Smooth muscle cell (in vitro differentiated cells): ENCODE measurements at regions not wholly inside any gene's neighbourhood (a gene's known extent, or its start where the extent isn't known, plus 50 kb on each side); places are given as distances from the start of the nearest gene placed in this dataset.

Experiments
- DNase-seq: peaks from one replicate; lab custom pipeline; 2025; ENCODE audit not compliant: unreplicated experiment; lab: John Stamatoyannopoulos, UW
- H2AFZ ChIP-seq: fragments of 200-600 bp; sonication (generic); 2 replicates; pipeline ENCODE4 v1.6.0; 2016; ENCODE audit warnings: antibody characterized with exemption, low read depth, mild to moderate bottlenecking
- H3F3A ChIP-seq: fragments of 200-600 bp; sonication (generic); 2 replicates; pipeline ENCODE4 v1.6.0; 2017; ENCODE audit warnings: antibody characterized with exemption, low read depth
- H3K27ac ChIP-seq: fragments of 200-600 bp; sonication (generic); 2 replicates; pipeline ENCODE4 v1.5.1; 2016; ENCODE audit warnings: low read depth, mild to moderate bottlenecking
- H3K27me3 ChIP-seq: fragments of 200-600 bp; sonication (generic); 2 replicates; pipeline ENCODE4 v1.6.1; 2016; ENCODE audit warnings: low read depth, mild to moderate bottlenecking
- H3K36me3 ChIP-seq: fragments of 200-600 bp; sonication (generic); 2 replicates; pipeline ENCODE4 v1.5.1; 2016; ENCODE audit warnings: low read depth
- H3K4me1 ChIP-seq: fragments of 200-600 bp; sonication (generic); 2 replicates; pipeline ENCODE4 v1.5.1; 2016; ENCODE audit warnings: low read depth
- H3K4me2 ChIP-seq: fragments of 200-600 bp; sonication (generic); 2 replicates; pipeline ENCODE4 v1.6.0; 2016; ENCODE audit warnings: mild to moderate bottlenecking
- H3K4me3 ChIP-seq: fragments of 200-600 bp; sonication (generic); 2 replicates; pipeline ENCODE4 v1.5.1; 2016; ENCODE audit warnings: mild to moderate bottlenecking
- H3K79me2 ChIP-seq: fragments of 200-600 bp; sonication (generic); 2 replicates; pipeline ENCODE4 v1.6.0; 2016; ENCODE audit warnings: low read depth, mild to moderate bottlenecking
- H3K9ac ChIP-seq: fragments of 200-600 bp; sonication (generic); 2 replicates; pipeline ENCODE4 v1.6.0; 2016; ENCODE audit warnings: low read depth
- H3K9me3 ChIP-seq: fragments of 200-600 bp; sonication (generic); replicated peaks from 2 replicates; pipeline ENCODE4 v1.5.1; 2016; ENCODE audit warnings: low read depth
- H4K20me1 ChIP-seq: fragments of 200-600 bp; sonication (generic); 2 replicates; pipeline ENCODE4 v1.6.0; 2016; ENCODE audit warnings: low read depth
- CTCF ChIP-seq: fragments of 200-600 bp; sonication (generic); IDR thresholded peaks from 2 replicates; pipeline ENCODE4 v1.5.1; 2017; ENCODE audit warnings: borderline replicate concordance, mild to moderate bottlenecking, antibody characterized with exemption; ENCODE audit not compliant: insufficient read depth, poor library complexity, severe bottlenecking
- WGBS: methylation state at CpG from one replicate; pipeline ENCODE4 v1.1.7; 2016; ENCODE audit warnings: low lambda C conversion rate; 5-methylcytosine and 5-hydroxymethylcytosine counted together

- Histone ChIP-seq H3K9me3 (no peaks in the 10 kb centered on the region), H3K79me2 (no peaks in the 10 kb centered on the region), H3K4me1 (peaks cover 23% of the 10 kb centered on the region), H3K4me2 (peak overlapping the region; percentile 6), H3K4me3 (no peak overlapping the region), H3K9ac (no peak overlapping the region), H3K36me3 (no peaks in the 10 kb centered on the region), H3F3A (no peaks in the 10 kb centered on the region), H4K20me1 (no peaks in the 10 kb centered on the region), H3K27ac (peak overlapping the region; percentile 1), H3K27me3 (no peaks in the 10 kb centered on the region), H2AFZ (peak overlapping the region; percentile 9)
- WGBS: 73% methylated on average over 11 of the region's 11 CpGs
- DNase-seq: no peak
- no peak for TF ChIP-seq CTCF
Observed at GRCh38 chr5:17411436-17412402, 86.3 kb upstream of the TAF11L2 start.

DNA sequence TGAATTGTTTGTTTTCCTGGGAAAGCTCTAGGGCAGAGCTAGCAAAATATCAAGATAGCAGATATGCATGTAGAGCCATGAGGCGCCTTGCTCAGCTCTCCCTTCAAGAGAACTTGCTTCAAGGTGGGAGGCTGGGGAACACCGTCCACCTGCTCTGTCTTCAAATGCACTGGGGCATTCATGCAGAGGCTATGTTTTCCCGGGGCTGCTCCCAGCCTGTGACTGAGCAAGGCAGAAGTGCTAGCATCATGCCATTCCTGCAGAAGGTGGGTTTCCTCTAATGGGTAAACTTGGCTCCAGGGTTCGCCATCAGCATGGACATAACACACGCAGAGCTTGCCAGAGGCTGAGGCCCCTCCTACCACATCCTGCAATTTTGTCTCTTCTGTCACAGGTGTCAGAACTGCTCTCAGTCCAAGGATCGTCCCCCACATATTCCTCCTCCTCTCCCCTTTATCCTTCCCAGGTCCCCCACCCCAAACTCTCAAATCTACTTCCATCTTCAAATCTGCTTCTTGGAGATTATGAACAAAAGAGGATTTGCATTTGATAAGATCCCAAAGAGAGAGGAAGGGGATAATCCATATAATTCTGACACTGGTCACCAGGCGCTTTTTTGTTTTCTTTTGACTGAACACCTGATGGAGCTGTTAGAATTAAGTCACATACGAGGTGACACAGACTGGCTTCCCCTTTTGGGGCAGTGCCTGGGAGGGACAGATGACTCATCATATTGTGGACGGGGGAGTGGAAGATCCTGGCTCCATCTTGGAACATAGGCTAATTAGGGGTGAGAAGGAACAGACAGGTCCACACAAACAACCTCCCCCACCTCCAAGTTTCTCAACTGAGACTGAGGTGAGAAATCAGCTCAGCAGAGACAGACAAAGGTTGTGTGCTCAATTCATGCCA is 85.0 kb upstream of the TAF11L2 start:
- no peak for TF ChIP-seq CTCF
- Histone ChIP-seq H3K9ac (no peak overlapping the region), H4K20me1 (no peaks in the 10 kb centered on the region), H3F3A (no peaks in the 10 kb centered on the region), H3K27me3 (no peaks in the 10 kb centered on the region), H2AFZ (no peak overlapping the region), H3K79me2 (no peaks in the 10 kb centered on the region), H3K36me3 (no peaks in the 10 kb centered on the region), H3K4me3 (no peak overlapping the region), H3K27ac (no peak overlapping the region), H3K9me3 (no peaks in the 10 kb centered on the region), H3K4me1 (peaks cover 23% of the 10 kb centered on the region), H3K4me2 (no peak overlapping the region)
- DNase-seq: no peak
- WGBS: 76% methylated on average over 9 of the region's 9 CpGs

DNA sequence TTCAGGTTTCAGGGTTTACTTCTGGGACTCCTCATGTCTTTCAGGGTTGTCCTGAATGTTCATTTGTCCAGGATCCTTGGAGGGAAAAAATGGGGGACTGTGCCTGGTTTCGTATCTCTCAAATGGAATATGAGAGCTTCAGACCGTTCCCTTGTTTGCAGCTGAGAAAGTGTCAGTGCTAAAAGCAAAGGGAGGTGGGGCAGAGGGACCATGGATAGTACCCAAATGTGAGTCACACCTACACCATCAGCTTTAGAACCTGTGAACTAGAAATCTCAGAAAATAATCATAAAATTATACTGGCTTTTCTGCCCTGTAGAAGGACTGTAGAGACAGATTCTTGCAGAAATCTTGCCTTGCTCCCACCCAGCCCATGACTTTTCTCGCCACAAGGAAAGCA is 84.3 kb upstream of the TAF11L2 start:
- H3K27ac ChIP-seq: no peak overlapping the region
- 85% methylated on average over 3 of the region's 3 CpGs for WGBS
- DNase-seq: no peak

More for the DNA sequence above, 84.3 kb upstream of the TAF11L2 start:
- no peak overlapping the region for H3K9ac ChIP-seq
- no peak for TF ChIP-seq CTCF
- no peaks in the 10 kb centered on the region for H3F3A ChIP-seq
- H3K9me3 ChIP-seq: no peaks in the 10 kb centered on the region
- no peak overlapping the region for H2AFZ ChIP-seq
- no peaks in the 10 kb centered on the region for H4K20me1 ChIP-seq
- no peak overlapping the region for H3K4me3 ChIP-seq
- H3K27me3 ChIP-seq: no peaks in the 10 kb centered on the region
- peaks cover 23% of the 10 kb centered on the region for H3K4me1 ChIP-seq
- H3K4me2 ChIP-seq: no peak overlapping the region
- no peaks in the 10 kb centered on the region for H3K79me2 ChIP-seq
- H3K36me3 ChIP-seq: no peaks in the 10 kb centered on the region
